H1 (cell line): ENCODE measurements at regions not wholly inside any gene's neighbourhood (a gene's known extent, or its start where the extent isn't known, plus 50 kb on each side); places are given as distances from the start of the nearest gene placed in this dataset.

Experiments
- CTCF ChIP-seq, 3 experiments: IDR thresholded peaks; 1 replicate in 2 of 3; 2 replicates in 1 of 3; pipeline versions ENCODE4 v1.5.1 to v1.6.1; 2011; ENCODE audit warnings: low read length in 3 of 3, mild to moderate bottlenecking in 3 of 3, inconsistent platforms in 2 of 3, low read depth in 1 of 3, moderate library complexity in 1 of 3; ENCODE audit not compliant: insufficient read depth in 1 of 3; ENCODE audit errors: control extremely low read depth in 1 of 3
- TEAD4 ChIP-seq: IDR thresholded peaks from 2 replicates; pipeline ENCODE4 v1.6.1; 2012; ENCODE audit warnings: low read depth, low read length, inconsistent platforms, mixed read lengths

- TF ChIP-seq CTCF (IDR thresholded peaks at IDR 0.05; ENCODE audit: control extremely low read depth in 1 of 3, insufficient read depth in 1 of 3, low read depth in 1 of 3, low read length in 3 of 3) (no peak), TEAD4 (no peak)
Observed at GRCh38 chr1:182186757-182187146, 125.2 kb upstream of the ZNF648 start.
